ENCODE measurements at regions not wholly inside any gene's neighbourhood (a gene's known extent, or its start where the extent isn't known, plus 50 kb on each side); places are given as distances from the start of the nearest gene placed in this dataset.

GRCh38 chr18:60157810-60158209, 214.8 kb downstream of the MC4R start:
- Histone ChIP-seq H3K79me2 (ENCODE audit: insufficient read depth, low read length) (no peaks in the 10 kb centered on the region), H3K9me2 (replicated peaks; ENCODE audit: insufficient read depth, low read length) (no peaks in the 10 kb centered on the region), H3K9ac (ENCODE audit: low read length) (no peak overlapping the region), H2AFZ (ENCODE audit: low read depth, low read length, severe bottlenecking) (no peak overlapping the region), H3K36me3 (ENCODE audit: low read length) (no peaks in the 10 kb centered on the region), H3K4me2 (ENCODE audit: low read depth, low read length, poor library complexity, severe bottlenecking) (no peak overlapping the region), H3F3A (ENCODE audit: insufficient read depth) (no peaks in the 10 kb centered on the region), H3K27ac (ENCODE audit: low read depth, low read length) (no peak overlapping the region), H3K27me3 (ENCODE audit: low read length) (no peaks in the 10 kb centered on the region), H3K9me3 (ENCODE audit: insufficient read depth, low read length) (no peaks in the 10 kb centered on the region), H3K4me3 (ENCODE audit: insufficient read depth, low read length, poor library complexity, severe bottlenecking) (no peak overlapping the region), H4K20me1 (ENCODE audit: low read depth, low read length) (no peaks in the 10 kb centered on the region)
- no peak for TF ChIP-seq CTCF (IDR thresholded peaks at IDR 0.05; ENCODE audit: insufficient read depth, low read length, poor library complexity, severe bottlenecking)
- no peak for TF ChIP-seq EZH2phosphoT487 (conservative IDR thresholded peaks at IDR 0.05; ENCODE audit: low read length)

DNA sequence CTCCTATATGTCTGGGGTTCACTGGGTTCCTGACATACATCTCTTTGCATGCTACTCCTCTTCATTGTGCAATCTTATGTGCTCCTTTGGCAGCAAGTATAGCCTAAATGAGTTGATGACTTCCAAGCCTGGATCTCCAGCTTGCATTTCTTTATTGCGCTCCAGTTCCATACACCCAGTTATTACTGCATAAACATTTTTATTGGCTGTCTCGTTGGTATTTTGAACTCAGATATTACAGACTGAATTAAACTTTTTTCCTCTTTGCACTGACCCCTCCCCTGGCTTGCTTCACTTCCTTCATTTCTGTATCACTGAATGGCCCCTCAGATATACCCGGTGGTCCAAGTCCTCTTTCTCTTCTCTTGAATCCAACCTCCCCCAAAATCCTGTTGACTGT, 219.2 kb downstream of the MC4R start:
- no peaks in the 10 kb centered on the region for H4K20me1 ChIP-seq (ENCODE audit: low read depth, low read length)
- no peaks in the 10 kb centered on the region for H3K36me3 ChIP-seq (ENCODE audit: low read length)
- H3K27ac ChIP-seq (ENCODE audit: low read depth, low read length), result no peak overlapping the region
- H3K4me2 ChIP-seq (ENCODE audit: low read depth, low read length, poor library complexity, severe bottlenecking), result no peak overlapping the region
- no peak overlapping the region for H2AFZ ChIP-seq (ENCODE audit: low read depth, low read length, severe bottlenecking)
- TF ChIP-seq CTCF (IDR thresholded peaks at IDR 0.05; ENCODE audit: insufficient read depth, low read length, poor library complexity, severe bottlenecking) (no peak), EZH2phosphoT487 (conservative IDR thresholded peaks at IDR 0.05; ENCODE audit: low read length) (no peak)
- H3K9me2 ChIP-seq (replicated peaks; ENCODE audit: insufficient read depth, low read length), result no peaks in the 10 kb centered on the region
- H3K27me3 ChIP-seq (ENCODE audit: low read length), result no peaks in the 10 kb centered on the region
- no peaks in the 10 kb centered on the region for H3K79me2 ChIP-seq (ENCODE audit: insufficient read depth, low read length)
- no peaks in the 10 kb centered on the region for H3F3A ChIP-seq (ENCODE audit: insufficient read depth)
- no peaks in the 10 kb centered on the region for H3K9me3 ChIP-seq (ENCODE audit: insufficient read depth, low read length)
- H3K4me3 ChIP-seq (ENCODE audit: insufficient read depth, low read length, poor library complexity, severe bottlenecking), result no peak overlapping the region
- H3K9ac ChIP-seq (ENCODE audit: low read length), result no peak overlapping the region

DNA sequence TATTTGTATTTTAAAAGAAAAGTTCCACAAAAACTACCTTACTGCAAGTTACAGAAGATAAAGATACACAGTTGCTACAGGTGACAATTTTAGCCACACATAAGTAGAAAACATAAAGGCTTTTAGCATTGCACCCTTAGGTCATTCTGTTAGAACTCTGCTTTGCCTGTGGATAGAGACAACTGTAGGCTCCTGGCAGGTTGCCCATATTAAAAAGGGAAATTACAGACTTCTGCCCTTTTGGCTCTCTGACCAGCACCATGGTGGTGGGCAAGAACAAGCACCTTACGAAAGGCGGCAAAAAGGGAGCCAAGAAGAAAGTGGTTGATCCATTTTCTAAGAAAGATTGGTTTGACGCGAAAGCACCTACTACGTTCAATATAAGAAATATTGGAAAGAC, 223.3 kb downstream of the MC4R start:
- Histone ChIP-seq H3K9ac (ENCODE audit: low read length) (no peak overlapping the region), H3K36me3 (ENCODE audit: low read length) (no peaks in the 10 kb centered on the region), H3K4me3 (ENCODE audit: insufficient read depth, low read length, poor library complexity, severe bottlenecking) (no peak overlapping the region), H3K9me3 (ENCODE audit: insufficient read depth, low read length) (no peaks in the 10 kb centered on the region), H3K4me2 (ENCODE audit: low read depth, low read length, poor library complexity, severe bottlenecking) (no peak overlapping the region), H3K27me3 (ENCODE audit: low read length) (no peaks in the 10 kb centered on the region), H3K79me2 (ENCODE audit: insufficient read depth, low read length) (no peaks in the 10 kb centered on the region), H3F3A (ENCODE audit: insufficient read depth) (no peaks in the 10 kb centered on the region), H3K27ac (ENCODE audit: low read depth, low read length) (no peak overlapping the region), H3K9me2 (replicated peaks; ENCODE audit: insufficient read depth, low read length) (no peaks in the 10 kb centered on the region), H4K20me1 (ENCODE audit: low read depth, low read length) (no peaks in the 10 kb centered on the region), H2AFZ (ENCODE audit: low read depth, low read length, severe bottlenecking) (no peak overlapping the region)
- TF ChIP-seq EZH2phosphoT487 (conservative IDR thresholded peaks at IDR 0.05; ENCODE audit: low read length), result no peak
- TF ChIP-seq CTCF (IDR thresholded peaks at IDR 0.05; ENCODE audit: insufficient read depth, low read length, poor library complexity, severe bottlenecking), result no peak

GRCh38 chr18:60147323-60147722, 225.3 kb downstream of the MC4R start:
- Histone ChIP-seq H3K9me3 (ENCODE audit: insufficient read depth, low read length) (no peaks in the 10 kb centered on the region), H3K79me2 (ENCODE audit: insufficient read depth, low read length) (no peaks in the 10 kb centered on the region), H2AFZ (ENCODE audit: low read depth, low read length, severe bottlenecking) (no peak overlapping the region), H3K9ac (ENCODE audit: low read length) (no peak overlapping the region), H3K36me3 (ENCODE audit: low read length) (no peaks in the 10 kb centered on the region), H3F3A (ENCODE audit: insufficient read depth) (no peaks in the 10 kb centered on the region), H4K20me1 (ENCODE audit: low read depth, low read length) (no peaks in the 10 kb centered on the region), H3K27ac (ENCODE audit: low read depth, low read length) (no peak overlapping the region), H3K4me3 (ENCODE audit: insufficient read depth, low read length, poor library complexity, severe bottlenecking) (no peak overlapping the region), H3K27me3 (ENCODE audit: low read length) (no peaks in the 10 kb centered on the region), H3K4me2 (ENCODE audit: low read depth, low read length, poor library complexity, severe bottlenecking) (no peak overlapping the region), H3K9me2 (replicated peaks; ENCODE audit: insufficient read depth, low read length) (no peaks in the 10 kb centered on the region)
- no peak for TF ChIP-seq EZH2phosphoT487 (conservative IDR thresholded peaks at IDR 0.05; ENCODE audit: low read length)
- TF ChIP-seq CTCF (IDR thresholded peaks at IDR 0.05; ENCODE audit: insufficient read depth, low read length, poor library complexity, severe bottlenecking), result no peak
